ENCODE measurements at regions not wholly inside any gene's neighbourhood (a gene's known extent, or its start where the extent isn't known, plus 50 kb on each side); places are given as distances from the start of the nearest gene placed in this dataset.

DNA sequence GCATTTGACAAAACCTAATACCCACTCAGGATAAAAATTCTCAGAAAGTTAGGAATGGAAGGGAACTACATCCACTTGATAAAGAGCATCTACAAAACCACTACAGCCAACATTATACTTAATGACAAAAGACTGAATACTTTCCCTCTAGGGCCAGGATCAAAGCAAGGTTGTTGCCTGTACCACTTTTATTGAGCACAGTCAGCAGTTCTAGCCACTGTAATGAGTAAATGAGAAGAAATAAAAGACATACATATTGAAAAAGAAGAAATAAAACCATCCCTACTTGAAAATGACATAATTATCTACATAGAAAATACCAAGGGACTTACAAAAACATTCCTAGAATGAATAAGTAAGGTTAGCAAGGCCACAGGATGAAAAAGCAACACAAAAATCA is 194.8 kb upstream of the ZNF507 start:
- TF ChIP-seq, protein P1, sequence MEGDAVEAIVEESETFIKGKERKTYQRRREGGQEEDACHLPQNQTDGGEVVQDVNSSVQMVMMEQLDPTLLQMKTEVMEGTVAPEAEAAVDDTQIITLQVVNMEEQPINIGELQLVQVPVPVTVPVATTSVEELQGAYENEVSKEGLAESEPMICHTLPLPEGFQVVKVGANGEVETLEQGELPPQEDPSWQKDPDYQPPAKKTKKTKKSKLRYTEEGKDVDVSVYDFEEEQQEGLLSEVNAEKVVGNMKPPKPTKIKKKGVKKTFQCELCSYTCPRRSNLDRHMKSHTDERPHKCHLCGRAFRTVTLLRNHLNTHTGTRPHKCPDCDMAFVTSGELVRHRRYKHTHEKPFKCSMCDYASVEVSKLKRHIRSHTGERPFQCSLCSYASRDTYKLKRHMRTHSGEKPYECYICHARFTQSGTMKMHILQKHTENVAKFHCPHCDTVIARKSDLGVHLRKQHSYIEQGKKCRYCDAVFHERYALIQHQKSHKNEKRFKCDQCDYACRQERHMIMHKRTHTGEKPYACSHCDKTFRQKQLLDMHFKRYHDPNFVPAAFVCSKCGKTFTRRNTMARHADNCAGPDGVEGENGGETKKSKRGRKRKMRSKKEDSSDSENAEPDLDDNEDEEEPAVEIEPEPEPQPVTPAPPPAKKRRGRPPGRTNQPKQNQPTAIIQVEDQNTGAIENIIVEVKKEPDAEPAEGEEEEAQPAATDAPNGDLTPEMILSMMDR (IDR thresholded peaks at IDR 0.05), result no peak
- no peak for TF ChIP-seq ZFX (IDR thresholded peaks at IDR 0.05; ENCODE audit: borderline replicate concordance)
